Stimulated activated CD8-positive, alpha-beta memory T cell treated with anti-CD3 and anti-CD28 coated beads, Interleukin-7, amount 100 ng/mL, for 48 hours (primary cell): ENCODE measurements at regions not wholly inside any gene's neighbourhood (a gene's known extent, or its start where the extent isn't known, plus 50 kb on each side); places are given as distances from the start of the nearest gene placed in this dataset.

Experiments used
- DNase-seq, 2 donors: peaks; one replicate each; pipeline ENCODE4 v3.0.0-alpha.2; 2020; ENCODE audit warnings: low read depth in 1 of 2; ENCODE audit errors: extremely low read depth in 1 of 2

DNA sequence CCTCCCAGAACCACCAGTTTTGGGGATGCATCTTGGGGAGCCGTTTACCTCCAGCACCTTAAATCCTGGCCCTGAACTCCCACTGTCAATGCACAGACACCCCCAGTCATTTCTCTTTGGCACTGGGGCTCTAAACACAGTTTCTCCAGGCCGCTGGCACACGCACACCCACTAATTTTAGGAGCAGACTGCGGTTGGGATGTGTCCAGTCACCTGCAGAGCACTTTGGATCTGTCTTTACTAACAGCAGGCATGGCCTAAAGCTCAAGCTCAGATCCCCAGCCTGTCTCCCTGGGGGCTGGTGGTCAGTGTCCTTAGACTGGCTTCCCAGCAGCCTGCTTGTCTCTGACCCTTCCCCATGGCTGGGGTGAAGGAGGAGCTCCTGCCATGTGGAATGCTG, 49.9 kb downstream of the SYNE3 start:
- no peak for DNase-seq

DNA sequence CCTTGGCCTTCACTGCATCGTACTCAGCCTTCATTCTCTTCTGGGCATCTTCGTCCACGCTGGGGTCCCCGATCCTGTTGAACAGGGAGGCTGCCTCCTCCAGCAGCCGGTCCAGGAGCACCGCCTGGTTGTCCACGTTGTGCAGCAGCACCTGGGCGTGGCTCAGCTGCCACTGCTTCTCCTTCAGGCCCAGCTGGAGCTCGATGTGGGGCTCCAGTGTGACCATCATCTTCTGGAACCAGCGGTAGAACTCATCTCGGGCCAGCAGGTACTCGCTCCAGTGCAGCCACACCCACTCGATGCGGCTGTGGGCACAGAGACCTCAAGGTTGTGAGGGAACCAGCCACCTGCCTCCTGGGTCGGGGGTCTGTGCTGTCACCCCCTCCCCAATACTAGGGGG, 50.5 kb downstream of the SYNE3 start:
- no peak for DNase-seq

DNA sequence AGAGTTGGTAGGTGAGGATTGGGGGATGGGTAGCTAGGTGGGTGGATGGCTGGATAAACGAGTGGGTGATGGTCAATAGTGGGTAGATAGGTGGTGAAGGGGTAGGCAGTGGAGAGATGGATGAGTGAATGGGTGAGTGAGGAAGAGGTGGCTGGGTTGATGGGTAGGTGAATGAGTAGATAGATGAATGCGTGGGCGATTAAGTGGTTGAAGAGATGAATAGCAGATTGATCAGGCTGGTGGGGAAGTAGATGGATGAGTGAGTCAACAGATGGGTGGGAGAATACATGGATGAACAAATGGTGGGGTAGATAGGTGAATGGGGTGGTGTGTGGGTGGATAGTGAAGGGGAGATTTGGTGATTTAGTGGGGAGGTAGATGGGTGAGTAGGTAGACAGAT, 51.1 kb downstream of the SYNE3 start:
- no peak for DNase-seq

DNA sequence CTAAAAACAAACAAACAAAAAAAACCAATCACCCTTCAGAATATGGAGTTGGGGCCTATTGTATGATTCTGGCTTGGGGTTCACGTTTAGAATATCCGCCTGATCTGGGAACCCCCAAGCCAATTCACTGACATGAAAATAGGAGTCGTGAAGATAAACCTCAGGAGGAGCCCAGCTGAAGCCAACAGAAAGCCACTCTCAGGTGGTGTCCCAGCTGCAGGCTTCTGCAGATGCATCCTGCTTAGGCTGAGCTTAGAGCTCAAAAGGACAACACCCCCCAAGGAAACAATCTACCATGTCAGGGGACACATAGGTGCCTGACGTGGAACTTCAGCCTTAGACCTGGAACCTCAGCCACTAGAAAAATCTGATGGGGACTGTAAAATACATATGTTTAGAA, 51.9 kb downstream of the SYNE3 start:
- DNase-seq, result no peak

DNA sequence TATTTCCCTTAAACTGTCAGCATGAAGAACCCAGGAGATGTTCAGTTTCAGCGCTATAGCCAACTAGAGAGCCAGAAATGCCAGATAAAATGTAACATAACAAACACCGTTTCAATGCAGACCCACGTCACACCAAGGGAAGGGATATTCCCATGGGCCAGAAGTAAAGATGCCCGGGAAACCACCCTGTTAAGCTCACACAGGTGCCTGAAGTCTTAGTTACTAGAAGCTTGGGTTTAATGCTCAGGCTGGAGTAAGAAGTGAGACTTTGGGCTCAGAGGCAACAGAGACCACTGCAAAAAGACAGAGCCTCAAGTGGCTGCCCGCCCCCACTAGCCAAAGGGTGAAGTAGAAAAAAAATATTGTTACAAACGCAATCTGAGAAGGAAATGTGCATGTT, 52.3 kb downstream of the SYNE3 start:
- DNase-seq, result no peak

DNA sequence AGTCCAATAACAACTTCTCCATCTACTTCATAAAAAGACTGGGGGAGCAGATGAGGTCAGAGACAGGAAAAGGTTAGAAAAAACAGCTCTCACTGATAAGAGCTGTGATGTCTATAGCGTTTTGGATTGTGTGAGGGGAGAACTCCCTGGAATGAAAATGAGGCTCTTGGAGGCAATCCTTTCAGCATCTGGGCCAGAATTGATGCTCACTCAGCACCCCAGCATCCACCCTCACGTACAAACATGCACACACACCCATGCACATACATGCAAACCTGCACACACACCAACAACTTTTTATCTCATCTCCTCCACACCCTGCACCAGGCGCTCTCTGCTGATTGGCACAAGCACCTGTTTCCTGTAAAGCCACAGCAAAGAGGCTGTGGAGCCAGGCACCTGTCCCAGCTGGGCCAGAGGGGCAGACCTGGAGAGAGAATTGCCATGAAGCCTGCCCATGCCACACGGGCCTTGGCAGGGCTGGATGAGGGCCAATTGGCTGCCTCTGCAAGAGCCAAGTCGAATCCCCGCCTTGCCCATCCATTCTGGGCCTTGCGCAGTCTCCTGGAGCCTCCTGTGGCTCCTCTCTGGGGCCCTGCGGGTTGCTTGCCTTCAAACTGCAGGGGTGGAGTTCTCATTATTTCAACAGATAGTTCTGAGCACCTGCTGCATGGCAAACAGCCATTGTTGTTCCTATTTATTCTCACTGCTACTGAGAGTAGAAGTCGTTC, 53.1 kb downstream of the SYNE3 start:
- no peak for DNase-seq

DNA sequence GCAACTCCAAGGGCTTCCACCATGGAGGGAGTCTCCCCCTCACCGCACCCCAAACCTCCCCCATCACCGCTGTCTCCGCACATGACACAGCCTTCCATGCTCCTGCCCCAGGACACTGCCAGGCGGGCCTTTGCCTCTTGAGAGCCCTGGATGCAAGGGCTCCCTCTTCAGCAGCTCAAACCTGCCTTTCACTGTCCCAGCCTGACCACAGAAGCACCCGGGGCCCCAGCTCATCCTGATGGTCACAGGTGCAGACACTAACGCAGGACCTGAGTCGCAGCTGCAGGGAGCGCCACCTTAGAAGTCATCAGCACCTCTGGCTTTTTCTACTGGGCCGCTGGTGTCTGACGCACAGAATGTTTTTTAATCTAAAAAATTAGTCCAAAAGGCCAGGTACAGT, 54.0 kb downstream of the SYNE3 start:
- no peak for DNase-seq

DNA sequence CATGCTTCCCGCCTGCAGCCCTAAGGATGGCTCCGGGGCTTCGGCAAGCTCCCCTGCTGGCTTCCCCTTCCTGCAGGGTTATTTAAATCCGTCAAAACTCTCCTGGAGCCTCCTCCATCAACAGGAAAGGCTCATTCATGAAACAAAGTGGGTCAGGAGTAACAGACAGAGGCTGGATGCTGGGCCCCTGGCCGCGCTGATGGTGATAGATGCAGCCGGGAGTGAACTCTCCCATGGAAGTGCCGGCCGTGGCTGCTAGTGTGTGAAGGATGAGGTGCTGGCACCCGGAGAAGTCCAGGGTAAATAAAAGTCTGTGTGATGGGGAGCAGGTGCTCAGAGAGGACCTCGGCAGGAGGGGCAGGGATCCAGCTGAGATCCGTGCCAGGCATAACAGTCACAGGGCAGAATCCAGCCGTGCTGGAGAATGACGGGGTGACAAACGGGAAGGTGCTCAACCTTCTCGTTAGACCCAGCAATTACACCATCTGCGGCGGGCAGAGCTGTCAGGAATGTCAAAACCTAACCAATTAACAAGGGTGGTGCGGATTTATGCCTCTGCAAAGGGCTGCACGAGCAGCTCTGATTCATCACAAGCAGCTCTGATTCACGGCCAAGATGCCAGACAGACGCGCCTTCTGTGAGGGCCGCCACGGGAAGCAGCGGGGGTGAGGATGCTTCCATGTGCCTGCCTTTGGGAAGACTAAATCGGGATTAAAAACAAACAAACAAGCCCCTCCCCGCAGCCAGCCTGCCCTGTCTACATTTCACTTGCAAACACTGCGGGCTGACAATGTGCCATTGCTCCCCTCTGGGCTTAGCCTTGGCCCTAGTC, 55.6 kb downstream of the SYNE3 start:
- no peak for DNase-seq

DNA sequence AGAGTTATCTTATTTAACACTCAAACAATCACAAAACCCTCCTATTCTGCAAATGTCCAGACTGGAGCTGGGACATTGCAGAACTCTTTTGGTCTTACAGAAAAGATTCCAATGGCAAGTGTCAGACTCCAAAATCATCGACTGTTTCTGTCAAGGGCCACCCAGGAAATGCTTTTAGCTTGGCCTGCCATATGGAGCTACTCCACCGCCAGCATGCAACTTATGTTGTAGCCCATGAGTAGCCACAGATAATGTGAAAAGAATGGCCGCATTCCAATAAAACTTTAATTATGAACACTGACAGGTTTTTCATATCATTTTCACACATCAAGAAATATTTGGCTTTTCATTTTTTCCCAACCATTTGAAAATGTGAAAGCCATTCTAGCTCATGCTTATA, 57.5 kb downstream of the SYNE3 start:
- no peak for DNase-seq

DNA sequence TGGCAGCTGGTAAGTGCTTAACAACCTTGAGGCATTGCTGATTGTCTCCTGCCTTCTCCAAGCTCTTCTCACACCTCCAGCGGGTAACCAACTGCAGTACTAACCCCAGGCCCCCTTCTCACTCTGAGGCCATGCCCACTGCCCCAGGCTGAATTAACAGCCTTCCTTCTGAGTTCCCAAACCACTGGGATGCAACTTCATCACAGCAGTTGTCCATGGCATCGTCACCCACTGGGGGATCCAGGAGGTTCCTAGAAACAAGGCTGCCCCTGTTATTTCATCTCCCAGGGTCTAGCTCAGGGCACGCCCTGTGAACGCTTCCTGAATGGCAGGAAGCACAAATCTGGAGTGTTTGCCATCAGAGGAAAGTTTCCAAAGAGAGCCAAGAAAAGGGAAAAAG, 58.0 kb downstream of the SYNE3 start:
- no peak for DNase-seq

DNA sequence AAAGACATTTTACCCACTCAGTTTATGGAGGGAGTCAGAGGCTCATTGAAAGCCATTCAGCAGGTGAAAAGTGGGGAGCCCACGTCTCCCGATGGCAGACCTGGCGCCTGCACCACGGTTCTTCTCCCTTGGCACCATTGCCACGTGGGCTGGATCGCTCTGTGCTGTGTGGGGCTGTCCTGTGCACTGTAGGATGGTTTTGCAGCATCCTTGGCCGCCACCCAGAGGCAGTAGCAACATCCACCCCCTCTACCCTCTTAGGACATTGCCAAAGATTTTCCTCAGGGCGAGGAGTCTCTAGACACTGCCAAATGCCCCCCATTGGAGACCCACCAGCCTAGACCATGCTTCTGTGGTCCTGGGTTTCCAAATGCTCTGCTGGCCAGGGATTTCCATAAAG, 60.2 kb downstream of the SYNE3 start:
- DNase-seq, result no peak

DNA sequence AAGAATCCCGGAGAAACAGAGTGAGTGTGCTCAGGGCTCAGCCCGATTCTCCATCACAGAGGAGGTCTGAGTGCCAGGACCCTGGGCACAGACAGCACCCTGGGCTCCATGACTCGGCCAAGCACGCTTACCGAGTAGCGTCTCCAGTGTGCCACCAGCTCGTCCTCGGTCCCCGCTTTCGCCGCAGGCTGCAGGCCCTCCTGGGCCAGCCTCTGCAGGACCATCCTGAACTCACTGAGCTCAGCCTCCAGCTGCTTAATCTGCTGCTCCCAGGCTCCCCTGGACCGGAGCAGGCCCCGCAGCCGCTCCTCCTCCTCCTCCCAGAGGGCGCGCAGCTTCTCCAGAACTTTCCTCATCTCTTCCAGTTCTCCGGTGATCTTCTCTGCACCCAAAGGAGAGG, 61.2 kb downstream of the SYNE3 start:
- no peak for DNase-seq

DNA sequence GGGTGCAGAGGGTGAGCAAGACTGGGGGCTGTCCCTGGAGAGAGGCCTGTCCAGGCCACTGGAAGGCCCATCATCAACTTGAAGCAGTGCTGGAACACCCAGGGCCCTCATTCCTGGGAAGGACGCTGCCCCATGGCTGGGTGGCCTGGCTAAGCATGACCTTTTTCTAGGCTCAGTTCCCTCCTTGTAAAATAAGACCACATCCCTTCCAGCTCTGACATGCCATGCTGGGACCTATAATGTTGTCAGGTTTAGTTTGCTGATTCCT, 62.8 kb downstream of the SYNE3 start:
- DNase-seq, result no peak

DNA sequence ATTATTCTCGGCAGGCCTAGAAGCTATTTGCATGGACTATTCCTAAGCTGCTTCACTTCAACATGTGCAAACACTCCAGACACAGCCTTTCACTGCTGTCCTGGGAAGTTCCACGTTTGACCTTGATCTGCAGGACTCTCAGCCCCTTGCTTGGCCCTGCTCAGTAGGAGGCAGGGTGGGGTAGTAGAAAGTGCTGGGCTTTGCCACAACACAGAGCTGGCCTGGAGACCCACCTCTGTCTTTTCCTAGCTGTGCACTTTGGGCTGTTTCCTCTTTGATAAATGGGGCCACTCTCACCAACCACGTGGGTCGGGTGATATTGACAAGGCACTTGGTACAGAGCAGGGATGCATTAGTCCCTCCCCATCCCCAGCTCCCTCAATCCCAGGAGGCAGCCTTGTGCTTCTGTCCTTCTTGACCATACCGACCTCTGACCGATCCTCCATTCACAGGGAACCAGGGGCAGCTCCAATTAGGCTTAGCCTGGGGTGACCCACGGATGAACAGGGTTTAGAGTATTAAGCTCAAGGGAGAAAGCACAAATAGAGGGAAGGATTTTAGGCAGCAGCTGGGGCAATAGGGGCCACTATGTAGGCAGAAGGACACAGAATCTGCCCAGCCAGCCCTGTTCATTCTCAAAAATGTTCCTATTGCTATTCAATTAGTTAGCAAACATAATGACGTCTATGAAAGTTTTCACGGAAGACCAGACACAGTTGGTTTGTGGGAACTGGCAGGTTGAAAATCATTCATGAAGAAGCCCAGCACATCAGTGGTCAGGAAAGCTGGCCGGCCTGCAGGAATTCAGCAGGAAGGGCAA, 63.3 kb downstream of the SYNE3 start:
- DNase-seq, result no peak

DNA sequence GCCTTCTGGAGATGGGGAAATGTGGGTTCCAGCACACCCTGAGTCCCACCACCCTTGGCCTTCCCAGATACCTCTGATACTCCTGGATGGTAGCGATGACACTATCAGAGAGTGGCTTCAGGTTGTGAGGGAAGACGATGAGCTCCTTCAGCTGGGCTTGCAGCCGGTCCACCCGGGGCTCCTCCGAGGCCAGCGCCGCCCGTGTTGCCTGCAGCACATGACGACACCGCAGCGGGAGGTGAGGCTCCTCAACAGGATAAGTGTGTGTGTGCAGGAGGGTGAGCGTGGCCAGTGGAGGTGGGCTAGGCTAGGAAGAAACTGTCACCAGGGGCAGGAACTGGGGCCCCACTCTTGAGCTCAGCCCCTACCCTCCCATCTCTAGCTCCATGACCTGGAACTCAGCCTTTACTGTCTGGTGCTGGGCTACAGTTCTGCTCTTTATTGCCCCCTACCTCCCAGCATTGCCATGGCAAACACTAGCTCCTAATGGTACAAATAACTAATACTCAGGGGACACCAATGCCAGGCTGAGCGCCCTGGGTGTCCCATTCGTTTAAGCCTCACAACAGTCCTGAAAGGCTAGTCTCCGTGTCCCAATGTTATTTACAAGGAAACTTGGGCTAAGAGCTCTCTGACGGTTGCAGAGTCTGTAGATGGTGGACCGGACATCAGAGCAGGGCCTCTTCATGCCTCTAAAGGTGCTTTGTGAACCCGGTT, 64.1 kb downstream of the SYNE3 start:
- DNase-seq, result no peak

DNA sequence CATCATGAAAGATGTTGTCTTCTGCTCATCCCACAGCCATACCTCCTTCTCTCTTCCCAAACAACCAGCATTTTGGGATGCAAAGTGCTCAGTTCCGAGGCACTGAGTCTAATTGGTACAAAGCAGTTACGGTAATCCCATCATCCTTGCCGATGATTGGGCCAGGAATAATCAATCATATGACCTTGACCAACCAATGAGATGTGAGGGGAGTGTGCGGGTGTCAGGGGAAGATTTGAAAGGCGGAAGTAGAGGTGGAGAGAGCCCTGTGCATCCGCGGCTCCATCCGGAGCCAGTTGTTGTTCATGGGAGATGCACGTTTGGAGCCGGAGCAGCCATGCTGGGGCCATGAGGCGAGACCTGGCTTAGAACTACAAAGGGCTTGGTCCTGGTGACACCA, 67.3 kb downstream of the SYNE3 start:
- DNase-seq, result no peak

DNA sequence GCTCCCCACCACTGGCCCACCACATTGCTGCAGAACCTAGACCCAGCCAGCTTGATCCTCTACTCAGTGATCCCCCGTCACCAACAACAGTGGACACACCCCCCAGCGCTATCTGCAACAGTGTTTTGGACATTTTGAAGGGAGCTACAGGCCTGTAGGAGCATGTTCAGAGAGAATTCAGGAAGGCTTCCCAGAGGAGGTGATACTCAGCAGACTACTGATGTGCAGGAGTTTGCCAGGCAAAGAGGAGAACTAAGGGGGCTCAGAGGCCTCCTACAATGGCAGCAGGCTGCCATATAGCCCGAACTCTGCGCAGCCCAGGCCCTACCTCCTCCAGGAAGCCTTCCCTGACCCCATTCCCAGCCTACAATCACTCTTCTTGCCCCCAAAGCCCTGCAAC, 70.0 kb downstream of the SYNE3 start:
- no peak for DNase-seq

DNA sequence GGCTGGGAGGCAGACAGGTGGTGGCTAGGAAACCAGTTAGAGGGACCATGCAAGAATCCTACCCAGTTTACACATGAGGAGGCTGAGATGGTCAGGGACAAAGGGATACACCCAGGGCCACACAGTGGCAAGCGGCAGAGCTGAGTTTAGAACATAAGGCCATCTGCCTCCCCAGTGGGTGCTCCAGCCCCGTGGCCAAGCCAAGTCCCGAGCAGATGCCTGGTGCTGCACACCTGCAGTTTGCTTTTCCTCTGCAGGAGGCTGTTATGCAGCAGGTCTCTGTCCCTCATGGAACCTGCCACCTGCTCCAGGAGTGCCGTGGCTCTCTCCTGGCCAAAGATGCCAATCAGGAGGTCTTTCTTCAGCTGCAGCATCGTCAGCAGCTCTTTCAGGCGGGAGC, 70.8 kb downstream of the SYNE3 start:
- no peak for DNase-seq

DNA sequence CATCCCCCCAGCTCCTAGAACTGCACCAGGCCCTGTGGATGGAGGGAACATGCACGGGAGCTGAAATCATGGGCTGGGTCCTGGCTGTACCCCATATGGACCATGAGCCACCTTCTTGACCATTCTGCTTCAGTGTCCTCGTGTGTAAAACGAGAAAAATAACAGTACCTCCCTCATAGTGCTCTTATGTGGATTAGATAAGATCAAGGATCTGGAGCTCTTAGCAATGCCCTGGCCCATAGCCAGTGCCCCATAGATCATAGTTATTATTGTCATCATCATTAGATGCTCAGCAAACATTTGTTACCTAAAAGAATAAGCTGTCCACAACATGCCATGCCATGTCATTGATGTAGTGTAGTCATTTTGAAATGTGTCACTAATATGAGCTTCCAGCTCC, 71.3 kb downstream of the SYNE3 start:
- DNase-seq, result no peak

DNA sequence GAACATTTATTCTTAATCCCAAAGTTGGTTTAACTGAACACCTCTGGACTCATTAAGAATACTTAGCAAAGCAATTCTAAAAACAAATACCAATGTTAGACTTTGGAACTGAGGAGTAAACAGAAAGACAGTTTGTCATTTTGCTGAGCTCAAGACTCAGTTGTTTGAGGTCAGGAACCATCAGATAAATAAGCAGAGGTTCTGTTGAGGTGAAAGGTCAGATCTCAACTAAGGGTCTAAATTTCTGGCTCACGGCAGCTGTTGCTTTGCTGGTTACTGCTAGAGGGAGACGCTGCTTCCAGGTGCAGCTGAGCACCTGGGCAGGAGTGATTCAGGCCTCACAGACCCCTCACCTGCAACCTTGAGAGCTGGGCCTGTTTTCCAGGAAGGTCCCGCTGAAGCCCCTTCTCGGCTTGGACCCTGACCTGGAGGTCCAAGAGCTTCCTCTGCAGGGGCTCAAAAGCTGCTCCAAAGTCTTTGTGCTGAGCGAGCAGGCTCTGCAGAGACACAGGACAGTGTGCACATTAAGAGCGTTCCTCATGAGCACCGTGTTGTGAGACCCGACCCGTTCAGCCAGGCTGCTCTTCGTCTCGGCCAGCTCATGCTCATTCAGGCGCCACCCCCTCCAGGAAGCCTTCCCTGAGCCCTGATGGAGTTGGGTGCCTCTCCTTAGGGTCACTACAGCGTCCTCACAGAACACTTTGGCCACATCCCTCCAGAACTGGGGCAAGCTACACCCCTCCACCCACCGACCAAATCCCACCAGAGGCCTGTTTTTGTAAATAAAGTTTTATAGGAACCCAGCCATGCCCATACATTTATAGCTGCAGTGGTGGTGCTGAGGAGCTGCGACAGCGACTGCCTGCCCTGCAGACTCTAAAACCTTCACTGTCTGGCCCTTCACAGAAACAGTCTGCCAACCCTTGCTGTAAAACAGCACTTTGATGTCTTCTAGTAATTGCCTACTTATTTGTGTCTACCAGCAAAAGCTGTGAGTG, 72.0 kb downstream of the SYNE3 start:
- DNase-seq, result no peak
